Neural cell (in vitro differentiated cells): ENCODE measurements at regions not wholly inside any gene's neighbourhood (a gene's known extent, or its start where the extent isn't known, plus 50 kb on each side); places are given as distances from the start of the nearest gene placed in this dataset.

Source experiments
- H2AFZ ChIP-seq: fragments of 200-600, 300-800 bp; sonication (generic), shearing (Covaris generic); 2 replicates; pipeline ENCODE4 v1.6.0; 2014; ENCODE audit warnings: low read depth, mild to moderate bottlenecking, antibody characterized with exemption, low read length, moderate library complexity
- H3F3A ChIP-seq: fragments of 200-600 bp; shearing (Covaris generic); 2 replicates; pipeline ENCODE4 v1.6.1; 2016; ENCODE audit warnings: mild to moderate bottlenecking, moderate library complexity, mixed read lengths, antibody characterized with exemption, low read length; ENCODE audit not compliant: insufficient read depth, poor library complexity, severe bottlenecking
- H3K27ac ChIP-seq: fragments of 200-600, 300-800 bp; sonication (generic), shearing (Covaris generic); 2 replicates; pipeline ENCODE4 v1.5.1; 2014; ENCODE audit warnings: mild to moderate bottlenecking, low read length, moderate library complexity
- H3K27me3 ChIP-seq: fragments of 300-800, 200-600 bp; sonication (generic), shearing (Covaris generic); 2 replicates; pipeline ENCODE4 v1.6.0; 2014; ENCODE audit warnings: mild to moderate bottlenecking, low read depth, low read length, moderate library complexity; ENCODE audit not compliant: insufficient read depth
- H3K36me3 ChIP-seq: fragments of 300-800, 200-600 bp; sonication (generic), shearing (Covaris generic); 2 replicates; pipeline ENCODE4 v1.5.1; 2014; ENCODE audit warnings: mild to moderate bottlenecking, antibody characterized with exemption, low read length, moderate library complexity; ENCODE audit not compliant: insufficient read depth
- H3K4me2 ChIP-seq: fragments of 300-800, 200-600 bp; sonication (generic), shearing (Covaris generic); 2 replicates; pipeline ENCODE4 v1.6.0; 2014; ENCODE audit warnings: mild to moderate bottlenecking, low read length
- H3K4me3 ChIP-seq: fragments of 300-800, 200-600 bp; sonication (generic), shearing (Covaris generic); 2 replicates; pipeline ENCODE4 v1.5.1; 2014; ENCODE audit warnings: mild to moderate bottlenecking, low read length, moderate library complexity
- H3K79me2 ChIP-seq: fragments of 200-600 bp; shearing (Covaris generic); replicated peaks from 2 replicates; pipeline ENCODE4 v1.6.0; 2014; ENCODE audit warnings: mild to moderate bottlenecking, low read length, moderate library complexity; ENCODE audit not compliant: insufficient read depth
- H3K9ac ChIP-seq: fragments of 300-800, 200-600 bp; sonication (generic), shearing (Covaris generic); 2 replicates; pipeline ENCODE4 v1.6.1; 2016; ENCODE audit warnings: mild to moderate bottlenecking, low read length, mixed read lengths
- H3K9me2 ChIP-seq: fragments of 200-600 bp; shearing (Covaris generic); 2 replicates; pipeline ENCODE4 v1.6.1; 2016; ENCODE audit warnings: mild to moderate bottlenecking, low read length, mixed read lengths; ENCODE audit not compliant: insufficient read depth
- H3K9me3 ChIP-seq: fragments of 200-600, 300-800 bp; sonication (generic), shearing (Covaris generic); 2 replicates; pipeline ENCODE4 v1.6.1; 2016; ENCODE audit warnings: mild to moderate bottlenecking, mixed run types, low read length, moderate library complexity, mixed read lengths
- H4K20me1 ChIP-seq: fragments of 200-600 bp; shearing (Covaris generic); 2 replicates; pipeline ENCODE4 v1.6.1; 2016; ENCODE audit warnings: mild to moderate bottlenecking, mixed run types; ENCODE audit not compliant: insufficient read depth
- EP300 ChIP-seq: fragments of 450-650 bp; conservative IDR thresholded peaks from 2 replicates; pipeline ENCODE4 v1.6.1; 2014; ENCODE audit warnings: antibody characterized with exemption, mild to moderate bottlenecking, moderate library complexity; ENCODE audit not compliant: poor library complexity, severe bottlenecking
- EZH2 ChIP-seq: fragments of 200-600, 300-800 bp; shearing (Covaris generic), sonication (generic); IDR thresholded peaks from 2 replicates; pipeline ENCODE4 v1.6.1; 2014; ENCODE audit warnings: antibody characterized with exemption, low read length, borderline replicate concordance, mild to moderate bottlenecking; ENCODE audit not compliant: insufficient read depth, poor library complexity, severe bottlenecking
- MXI1 ChIP-seq: fragments of 450-650 bp; conservative IDR thresholded peaks from 2 replicates; pipeline ENCODE4 v1.6.1; 2014; ENCODE audit warnings: antibody characterized with exemption, mild to moderate bottlenecking; ENCODE audit not compliant: poor library complexity, severe bottlenecking
- POLR2AphosphoS5 ChIP-seq: IDR thresholded peaks from 2 replicates; pipeline ENCODE4 v1.6.1; 2012
- RAD21 ChIP-seq: fragments of 450-650 bp; conservative IDR thresholded peaks from 2 replicates; pipeline ENCODE4 v1.6.1; 2014; ENCODE audit warnings: antibody characterized with exemption, mild to moderate bottlenecking, moderate library complexity
- SMC3 ChIP-seq: fragments of 450-650 bp; conservative IDR thresholded peaks from 2 replicates; pipeline ENCODE4 v1.6.1; 2014; ENCODE audit warnings: antibody characterized with exemption, mild to moderate bottlenecking, moderate library complexity; ENCODE audit not compliant: poor library complexity
- TAF1 ChIP-seq: IDR thresholded peaks from 2 replicates; pipeline ENCODE4 v1.6.1; 2012; ENCODE audit warnings: low read depth
- TF ChIP-seq, protein P1 (sequence below): IDR thresholded peaks from 2 replicates; pipeline ENCODE4 v1.6.1; 2012; ENCODE audit warnings: borderline replicate concordance
- TF ChIP-seq, protein P2 (sequence below): fragments of 450-650 bp; IDR thresholded peaks from 2 replicates; pipeline ENCODE4 v1.5.1; 2014; ENCODE audit warnings: antibody characterized with exemption, mild to moderate bottlenecking, moderate library complexity; ENCODE audit not compliant: poor library complexity, severe bottlenecking

DNA sequence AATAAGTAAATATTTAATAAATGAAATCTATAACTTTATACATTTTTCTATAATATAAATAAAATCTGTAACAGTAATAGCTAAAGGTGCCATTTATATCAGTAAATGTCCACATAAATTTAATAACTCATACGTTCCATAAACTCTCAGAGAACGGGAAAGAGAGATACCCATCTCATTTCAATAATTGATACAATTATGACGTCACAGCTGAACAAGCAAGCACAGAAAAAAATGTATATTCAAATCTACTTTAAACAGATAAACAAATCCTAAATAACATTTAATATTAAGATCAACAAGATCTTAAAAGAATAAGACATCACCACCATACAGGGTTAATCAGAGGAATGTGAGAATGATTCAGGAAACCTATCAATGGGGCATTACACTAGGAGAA lies 1136.5 kb downstream of the TBC1D22A start:
- Histone ChIP-seq H3K9ac (no peak overlapping the region), H4K20me1 (no peaks in the 10 kb centered on the region), H3F3A (no peaks in the 10 kb centered on the region), H3K27me3 (no peaks in the 10 kb centered on the region), H3K27ac (no peak overlapping the region), H3K79me2 (no peaks in the 10 kb centered on the region), H3K4me2 (no peak overlapping the region), H3K9me3 (no peaks in the 10 kb centered on the region), H2AFZ (no peak overlapping the region), H3K36me3 (no peaks in the 10 kb centered on the region), H3K9me2 (no peaks in the 10 kb centered on the region), H3K4me3 (no peak overlapping the region)
- TF ChIP-seq MXI1 (no peak), TAF1 (no peak), POLR2AphosphoS5 (no peak)
- TF ChIP-seq, protein P1, sequence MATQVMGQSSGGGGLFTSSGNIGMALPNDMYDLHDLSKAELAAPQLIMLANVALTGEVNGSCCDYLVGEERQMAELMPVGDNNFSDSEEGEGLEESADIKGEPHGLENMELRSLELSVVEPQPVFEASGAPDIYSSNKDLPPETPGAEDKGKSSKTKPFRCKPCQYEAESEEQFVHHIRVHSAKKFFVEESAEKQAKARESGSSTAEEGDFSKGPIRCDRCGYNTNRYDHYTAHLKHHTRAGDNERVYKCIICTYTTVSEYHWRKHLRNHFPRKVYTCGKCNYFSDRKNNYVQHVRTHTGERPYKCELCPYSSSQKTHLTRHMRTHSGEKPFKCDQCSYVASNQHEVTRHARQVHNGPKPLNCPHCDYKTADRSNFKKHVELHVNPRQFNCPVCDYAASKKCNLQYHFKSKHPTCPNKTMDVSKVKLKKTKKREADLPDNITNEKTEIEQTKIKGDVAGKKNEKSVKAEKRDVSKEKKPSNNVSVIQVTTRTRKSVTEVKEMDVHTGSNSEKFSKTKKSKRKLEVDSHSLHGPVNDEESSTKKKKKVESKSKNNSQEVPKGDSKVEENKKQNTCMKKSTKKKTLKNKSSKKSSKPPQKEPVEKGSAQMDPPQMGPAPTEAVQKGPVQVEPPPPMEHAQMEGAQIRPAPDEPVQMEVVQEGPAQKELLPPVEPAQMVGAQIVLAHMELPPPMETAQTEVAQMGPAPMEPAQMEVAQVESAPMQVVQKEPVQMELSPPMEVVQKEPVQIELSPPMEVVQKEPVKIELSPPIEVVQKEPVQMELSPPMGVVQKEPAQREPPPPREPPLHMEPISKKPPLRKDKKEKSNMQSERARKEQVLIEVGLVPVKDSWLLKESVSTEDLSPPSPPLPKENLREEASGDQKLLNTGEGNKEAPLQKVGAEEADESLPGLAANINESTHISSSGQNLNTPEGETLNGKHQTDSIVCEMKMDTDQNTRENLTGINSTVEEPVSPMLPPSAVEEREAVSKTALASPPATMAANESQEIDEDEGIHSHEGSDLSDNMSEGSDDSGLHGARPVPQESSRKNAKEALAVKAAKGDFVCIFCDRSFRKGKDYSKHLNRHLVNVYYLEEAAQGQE, result no peak

DNA sequence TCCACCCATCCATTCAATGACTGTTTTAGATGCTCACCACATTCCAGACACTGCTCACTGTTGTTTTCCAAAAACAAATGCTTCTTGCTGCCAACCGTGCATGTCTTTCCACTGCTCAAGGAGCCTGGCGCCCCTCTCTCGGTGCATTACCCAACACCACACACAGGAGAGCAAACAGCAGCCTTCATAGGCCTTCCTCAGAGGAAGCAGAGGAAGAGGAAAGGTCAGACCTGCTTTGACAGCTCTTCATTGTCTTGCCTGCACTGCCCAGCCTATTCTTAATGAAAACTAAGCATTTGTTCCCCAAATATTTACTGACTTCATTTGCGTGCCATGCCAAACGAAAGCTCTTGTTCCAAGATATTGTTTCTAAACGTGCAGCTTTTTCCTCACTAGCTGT lies 1129.2 kb downstream of the TBC1D22A start:
- H3K9ac ChIP-seq, result no peak overlapping the region
- H3K4me2 ChIP-seq, result no peak overlapping the region
- H3K27ac ChIP-seq, result no peak overlapping the region
- no peaks in the 10 kb centered on the region for H3K27me3 ChIP-seq
- H3K9me2 ChIP-seq, result no peaks in the 10 kb centered on the region
- H3K9me3 ChIP-seq, result no peaks in the 10 kb centered on the region
- no peaks in the 10 kb centered on the region for H3K36me3 ChIP-seq
- H2AFZ ChIP-seq, result no peak overlapping the region
- H3F3A ChIP-seq, result no peaks in the 10 kb centered on the region
- TF ChIP-seq MXI1, result no peak
- TF ChIP-seq RAD21, result no peak
- no peak for TF ChIP-seq SMC3
- TF ChIP-seq, protein P2, sequence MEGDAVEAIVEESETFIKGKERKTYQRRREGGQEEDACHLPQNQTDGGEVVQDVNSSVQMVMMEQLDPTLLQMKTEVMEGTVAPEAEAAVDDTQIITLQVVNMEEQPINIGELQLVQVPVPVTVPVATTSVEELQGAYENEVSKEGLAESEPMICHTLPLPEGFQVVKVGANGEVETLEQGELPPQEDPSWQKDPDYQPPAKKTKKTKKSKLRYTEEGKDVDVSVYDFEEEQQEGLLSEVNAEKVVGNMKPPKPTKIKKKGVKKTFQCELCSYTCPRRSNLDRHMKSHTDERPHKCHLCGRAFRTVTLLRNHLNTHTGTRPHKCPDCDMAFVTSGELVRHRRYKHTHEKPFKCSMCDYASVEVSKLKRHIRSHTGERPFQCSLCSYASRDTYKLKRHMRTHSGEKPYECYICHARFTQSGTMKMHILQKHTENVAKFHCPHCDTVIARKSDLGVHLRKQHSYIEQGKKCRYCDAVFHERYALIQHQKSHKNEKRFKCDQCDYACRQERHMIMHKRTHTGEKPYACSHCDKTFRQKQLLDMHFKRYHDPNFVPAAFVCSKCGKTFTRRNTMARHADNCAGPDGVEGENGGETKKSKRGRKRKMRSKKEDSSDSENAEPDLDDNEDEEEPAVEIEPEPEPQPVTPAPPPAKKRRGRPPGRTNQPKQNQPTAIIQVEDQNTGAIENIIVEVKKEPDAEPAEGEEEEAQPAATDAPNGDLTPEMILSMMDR, result no peak
- no peak for TF ChIP-seq EZH2
- TF ChIP-seq, protein P1, result no peak
- TF ChIP-seq POLR2AphosphoS5, result no peak
- TF ChIP-seq TAF1, result no peak
- no peak for TF ChIP-seq EP300
- no peaks in the 10 kb centered on the region for H4K20me1 ChIP-seq
- H3K79me2 ChIP-seq, result no peaks in the 10 kb centered on the region
- no peak overlapping the region for H3K4me3 ChIP-seq
